Activated T-helper 1 cell treated with anti-CD3 and anti-CD28 coated beads, Interleukin-12 subunit alpha, Interleukin-12 subunit beta, Interleukin-2, Interleukin-4 antibody, amounts not matched to agents 30 ng/mL and 10 ng/mL and 1 ng/mL, durations not matched to agents 14 hours and 24 hours and 36 hours (primary cell): ENCODE measurements at regions not wholly inside any gene's neighbourhood (a gene's known extent, or its start where the extent isn't known, plus 50 kb on each side); places are given as distances from the start of the nearest gene placed in this dataset.

Experiments
- DNase-seq: peaks from one replicate; pipeline ENCODE4 v3.0.0; 2021; ENCODE audit warnings: low spot score
- H3K27ac Mint-ChIP-seq: one replicate; pipeline ENCODE4 v1.8.0; 2021; ENCODE audit warnings: mild to moderate bottlenecking, mixed read lengths
- H3K27me3 Mint-ChIP-seq: one replicate; pipeline ENCODE4 v1.8.0; 2022; ENCODE audit warnings: mild to moderate bottlenecking, moderate library complexity, mixed read lengths; ENCODE audit not compliant: insufficient read depth
- H3K36me3 Mint-ChIP-seq: one replicate; pipeline ENCODE4 v1.8.0; 2021; ENCODE audit warnings: low read depth, mixed read lengths
- H3K4me1 Mint-ChIP-seq: one replicate; pipeline ENCODE4 v1.8.0; 2021; ENCODE audit warnings: low read depth, mixed read lengths
- H3K4me3 Mint-ChIP-seq: one replicate; pipeline ENCODE4 v1.8.0; 2021; ENCODE audit warnings: mild to moderate bottlenecking, moderate library complexity, mixed read lengths
- H3K9me3 Mint-ChIP-seq: one replicate; pipeline ENCODE4 v1.8.0; 2021; ENCODE audit warnings: mixed read lengths
- intact Hi-C: fragments of 100-400 bp; cut with micrococcal nuclease; formaldehyde crosslinking; loops from one replicate; pipeline ENCODE4 v1.15.1; 2024

DNA sequence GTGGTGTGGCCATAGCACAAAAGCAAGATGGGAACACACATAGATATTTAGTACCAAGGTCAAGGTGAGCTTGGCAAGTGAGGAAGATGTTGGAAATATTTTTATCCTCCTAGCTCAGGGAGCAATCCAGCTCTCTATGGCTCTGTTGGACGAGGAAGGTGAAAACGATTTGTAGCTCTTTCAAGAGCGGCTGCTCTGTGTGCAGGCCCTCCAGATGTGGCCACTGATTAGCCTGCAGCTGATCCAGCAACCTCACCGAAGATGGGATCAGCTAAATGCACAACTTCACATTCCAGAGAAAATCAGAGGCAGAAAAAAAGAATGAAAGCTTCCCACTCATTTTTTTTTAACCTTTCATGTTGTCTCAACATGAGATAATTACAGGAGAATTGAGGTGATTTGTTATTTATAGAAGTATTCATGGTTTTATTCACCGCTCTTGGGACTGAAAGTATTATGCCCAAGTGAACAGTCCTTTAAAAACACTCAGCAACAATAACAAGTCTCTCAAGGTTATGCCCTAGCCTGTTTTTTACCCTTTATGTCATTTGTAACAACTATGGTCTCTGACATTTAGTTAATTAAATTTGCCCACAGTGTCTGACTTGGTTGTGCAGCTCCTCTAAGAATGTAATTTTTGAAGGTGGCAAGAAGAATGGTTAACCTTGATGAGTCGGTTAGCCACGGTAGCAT, 213.6 kb upstream of the ADARB2 start:
- Mint-ChIP-seq H3K27me3 (peaks cover 2% of the 10 kb centered on the region), H3K9me3 (no peaks in the 10 kb centered on the region), H3K4me3 (no peak overlapping the region), H3K27ac (no peak overlapping the region), H3K36me3 (no peaks in the 10 kb centered on the region), H3K4me1 (peaks cover 6% of the 10 kb centered on the region)
- DNase-seq: no peak
- intact Hi-C loops: no loop called here

DNA sequence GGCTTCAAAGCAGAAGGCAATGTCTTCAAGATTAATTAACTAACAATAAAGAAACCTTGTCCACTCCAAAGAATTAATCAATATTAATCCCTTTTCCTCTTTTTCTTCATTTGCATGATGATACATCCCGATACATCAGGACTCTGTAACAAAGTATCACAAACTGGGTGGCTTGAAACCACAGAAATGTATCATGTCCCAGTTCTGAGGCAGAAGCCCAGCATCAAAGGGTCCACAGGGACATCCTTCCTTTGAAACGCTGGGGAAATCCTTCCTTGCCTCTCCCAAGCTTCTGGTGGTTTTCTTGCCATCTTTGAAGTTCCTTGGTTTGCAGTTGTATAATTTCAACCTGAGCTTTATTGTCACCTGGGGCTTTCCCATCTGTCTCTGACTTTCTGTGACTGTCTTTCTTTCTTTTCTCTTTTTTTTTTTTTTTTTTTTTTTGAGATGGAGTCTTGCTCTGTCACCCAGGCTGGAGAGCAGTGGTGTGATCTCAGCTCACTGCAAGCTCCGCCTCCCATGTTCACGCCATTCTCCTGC, 210.2 kb upstream of the ADARB2 start:
- DNase-seq: no peak
- peak overlapping the region; percentile 55 for H3K27ac Mint-ChIP-seq

GRCh38 chr10:1944487-1944886, 207.2 kb upstream of the ADARB2 start:
- H3K36me3 Mint-ChIP-seq: peaks cover 2% of the 10 kb centered on the region
- H3K4me3 Mint-ChIP-seq: no peak overlapping the region
- H3K27ac Mint-ChIP-seq: no peak overlapping the region
- peaks cover 8% of the 10 kb centered on the region for H3K9me3 Mint-ChIP-seq
- peaks cover 2% of the 10 kb centered on the region for H3K27me3 Mint-ChIP-seq
- intact Hi-C loops: no loop called here
- H3K4me1 Mint-ChIP-seq: peaks cover 22% of the 10 kb centered on the region
- DNase-seq: no peak

More for the DNA sequence above, 210.2 kb upstream of the ADARB2 start:
- peaks cover 2% of the 10 kb centered on the region for H3K27me3 Mint-ChIP-seq
- peaks cover 14% of the 10 kb centered on the region for H3K4me1 Mint-ChIP-seq
- intact Hi-C loops: no loop called here
- no peaks in the 10 kb centered on the region for H3K36me3 Mint-ChIP-seq
- no peak overlapping the region for H3K4me3 Mint-ChIP-seq
- H3K9me3 Mint-ChIP-seq: peaks cover 6% of the 10 kb centered on the region

DNA sequence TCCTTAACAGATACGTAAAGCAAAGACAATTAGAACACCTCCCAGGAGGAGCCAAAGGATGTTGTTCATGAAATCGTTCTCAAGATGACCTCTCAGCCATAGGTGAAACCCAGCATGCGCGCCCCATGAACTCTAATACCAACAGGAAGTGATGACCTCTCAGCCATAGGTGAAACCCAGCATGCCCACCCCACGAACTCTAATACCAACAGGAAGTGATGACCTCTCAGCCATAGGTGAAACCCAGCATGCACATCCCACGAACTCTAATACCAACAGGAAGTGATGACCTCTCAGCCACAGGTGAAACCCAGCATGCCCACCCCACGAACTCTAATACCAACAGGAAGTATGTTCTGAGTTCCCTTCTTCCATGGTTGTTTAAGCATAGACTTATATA, 205.2 kb upstream of the ADARB2 start:
- H3K4me3 Mint-ChIP-seq: no peak overlapping the region
- H3K27ac Mint-ChIP-seq: no peak overlapping the region
- H3K9me3 Mint-ChIP-seq: peaks cover 14% of the 10 kb centered on the region
- H3K4me1 Mint-ChIP-seq: peaks cover 37% of the 10 kb centered on the region
- no peaks in the 10 kb centered on the region for H3K27me3 Mint-ChIP-seq
- intact Hi-C loops: no loop called here
- peaks cover 7% of the 10 kb centered on the region for H3K36me3 Mint-ChIP-seq
- no peak for DNase-seq

DNA sequence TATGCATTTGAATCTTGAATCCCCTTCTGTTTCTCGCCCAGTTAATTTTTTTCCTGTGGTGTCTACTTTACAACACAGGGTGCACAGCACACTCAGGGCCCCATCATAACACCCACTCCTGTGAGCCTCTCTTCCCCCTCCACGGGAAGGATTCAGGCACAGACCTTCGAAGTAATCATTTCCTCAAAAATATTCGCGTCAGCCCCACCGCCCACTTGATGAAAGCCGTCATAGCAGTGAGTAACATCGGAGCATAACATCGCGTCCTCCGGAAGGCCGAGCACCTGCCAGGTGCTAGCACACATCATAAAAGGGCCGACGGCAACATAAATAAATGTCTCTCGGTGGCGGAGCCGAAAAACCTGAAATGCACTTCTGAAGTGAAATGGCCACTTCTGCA, 201.7 kb upstream of the ADARB2 start:
- H3K9me3 Mint-ChIP-seq: peaks cover 8% of the 10 kb centered on the region
- H3K4me1 Mint-ChIP-seq: peaks cover 31% of the 10 kb centered on the region
- H3K36me3 Mint-ChIP-seq: peaks cover 7% of the 10 kb centered on the region
- no peaks in the 10 kb centered on the region for H3K27me3 Mint-ChIP-seq
- H3K4me3 Mint-ChIP-seq: peak overlapping the region; percentile 68
- DNase-seq: peak; percentile 29
- peak overlapping the region; percentile 90 for H3K27ac Mint-ChIP-seq
- intact Hi-C loops: loop anchor here (2.0 to 10.0 kb wide), 2 partner anchors 296 to 824 kb away; no protein-coding TSS in a partner anchor

GRCh38 chr10:1938317-1938716, 201.0 kb upstream of the ADARB2 start:
- intact Hi-C loops: loop anchor here (1.0 to 10.0 kb wide), 3 partner anchors 18 to 824 kb away; no protein-coding TSS in a partner anchor

GRCh38 chr10:1935912-1936311, 198.6 kb upstream of the ADARB2 start:
- H3K9me3 Mint-ChIP-seq: peaks cover 8% of the 10 kb centered on the region
- peaks cover 7% of the 10 kb centered on the region for H3K36me3 Mint-ChIP-seq
- DNase-seq: no peak
- H3K27me3 Mint-ChIP-seq: peaks cover 4% of the 10 kb centered on the region
- peaks cover 31% of the 10 kb centered on the region for H3K4me1 Mint-ChIP-seq
- H3K27ac Mint-ChIP-seq: no peak overlapping the region
- H3K4me3 Mint-ChIP-seq: no peak overlapping the region
- intact Hi-C loops: loop anchor here (10.0 kb wide), 1 partner anchor 821 kb away; no protein-coding TSS in a partner anchor

More at GRCh38 chr10:1938317-1938716, 201.0 kb upstream of the ADARB2 start:
- peak overlapping the region; percentile 68 for H3K4me3 Mint-ChIP-seq
- peak; percentile 54 for DNase-seq
- peaks cover 7% of the 10 kb centered on the region for H3K36me3 Mint-ChIP-seq
- H3K27me3 Mint-ChIP-seq: no peaks in the 10 kb centered on the region
- H3K27ac Mint-ChIP-seq: peak overlapping the region; percentile 90
- H3K9me3 Mint-ChIP-seq: peaks cover 8% of the 10 kb centered on the region
- H3K4me1 Mint-ChIP-seq: peaks cover 30% of the 10 kb centered on the region

- H3K36me3 Mint-ChIP-seq: no peaks in the 10 kb centered on the region
- peaks cover 6% of the 10 kb centered on the region for H3K27me3 Mint-ChIP-seq
- no peak overlapping the region for H3K4me3 Mint-ChIP-seq
- H3K4me1 Mint-ChIP-seq: peaks cover 16% of the 10 kb centered on the region
- intact Hi-C loops: loop anchor here (10.0 kb wide), 1 partner anchor 818 kb away; no protein-coding TSS in a partner anchor
- H3K27ac Mint-ChIP-seq: no peak overlapping the region
- DNase-seq: no peak
- no peaks in the 10 kb centered on the region for H3K9me3 Mint-ChIP-seq
Observed at GRCh38 chr10:1933215-1933614, 195.9 kb upstream of the ADARB2 start.

DNA sequence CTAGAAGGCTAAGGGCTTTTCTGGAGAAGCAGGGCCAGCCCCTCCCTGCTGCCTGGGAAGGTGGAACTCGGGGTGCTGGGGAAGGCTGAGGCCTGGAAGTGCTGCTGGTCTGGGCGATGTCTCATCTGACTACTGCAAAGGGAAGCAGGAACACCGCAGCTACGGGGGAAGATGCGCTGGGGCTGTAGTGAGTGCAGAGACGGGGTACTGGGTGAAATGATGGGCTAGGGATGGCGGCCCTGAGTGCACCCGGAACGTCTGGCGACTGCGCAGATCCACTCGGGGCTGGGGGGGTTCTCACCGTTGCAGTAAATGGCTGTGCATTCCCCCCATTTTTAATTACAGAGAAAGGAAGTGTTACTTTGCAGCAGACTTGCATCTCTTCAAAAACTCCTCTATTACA, 195.4 kb upstream of the ADARB2 start:
- peaks cover 14% of the 10 kb centered on the region for H3K4me1 Mint-ChIP-seq
- DNase-seq: no peak
- intact Hi-C loops: loop anchor here (10.0 kb wide), 1 partner anchor 818 kb away; no protein-coding TSS in a partner anchor
- H3K27me3 Mint-ChIP-seq: peaks cover 6% of the 10 kb centered on the region
- no peaks in the 10 kb centered on the region for H3K9me3 Mint-ChIP-seq
- peak overlapping the region; percentile 68 for H3K4me3 Mint-ChIP-seq
- H3K36me3 Mint-ChIP-seq: no peaks in the 10 kb centered on the region
- no peak overlapping the region for H3K27ac Mint-ChIP-seq

- Mint-ChIP-seq H3K36me3 (no peaks in the 10 kb centered on the region), H3K9me3 (no peaks in the 10 kb centered on the region), H3K4me3 (no peak overlapping the region), H3K27me3 (peaks cover 6% of the 10 kb centered on the region), H3K4me1 (peaks cover 14% of the 10 kb centered on the region), H3K27ac (no peak overlapping the region)
- intact Hi-C loops: no loop called here
- no peak for DNase-seq
Observed at GRCh38 chr10:1928606-1929005, 191.3 kb upstream of the ADARB2 start.

GRCh38 chr10:1923998-1924397, 186.7 kb upstream of the ADARB2 start:
- H3K36me3 Mint-ChIP-seq: no peaks in the 10 kb centered on the region
- DNase-seq: no peak
- H3K4me1 Mint-ChIP-seq: peaks cover 18% of the 10 kb centered on the region
- no peak overlapping the region for H3K4me3 Mint-ChIP-seq
- H3K9me3 Mint-ChIP-seq: no peaks in the 10 kb centered on the region
- intact Hi-C loops: no loop called here
- H3K27ac Mint-ChIP-seq: no peak overlapping the region
- H3K27me3 Mint-ChIP-seq: no peaks in the 10 kb centered on the region

- H3K36me3 Mint-ChIP-seq: no peaks in the 10 kb centered on the region
- no peaks in the 10 kb centered on the region for H3K9me3 Mint-ChIP-seq
- no peak for DNase-seq
- intact Hi-C loops: no loop called here
- H3K27ac Mint-ChIP-seq: no peak overlapping the region
- H3K4me1 Mint-ChIP-seq: peaks cover 19% of the 10 kb centered on the region
- no peaks in the 10 kb centered on the region for H3K27me3 Mint-ChIP-seq
- no peak overlapping the region for H3K4me3 Mint-ChIP-seq
Observed at GRCh38 chr10:1923586-1923985, 186.3 kb upstream of the ADARB2 start.

- H3K4me3 Mint-ChIP-seq: no peak overlapping the region
Observed at GRCh38 chr10:1920941-1921340, 183.6 kb upstream of the ADARB2 start.

More at GRCh38 chr10:1920941-1921340, 183.6 kb upstream of the ADARB2 start:
- peaks cover 2% of the 10 kb centered on the region for H3K27me3 Mint-ChIP-seq
- H3K4me1 Mint-ChIP-seq: peaks cover 19% of the 10 kb centered on the region
- no peaks in the 10 kb centered on the region for H3K36me3 Mint-ChIP-seq
- DNase-seq: no peak
- intact Hi-C loops: loop anchor here (1.0 kb wide), 1 partner anchor 17 kb away; no protein-coding TSS in a partner anchor
- H3K27ac Mint-ChIP-seq: no peak overlapping the region
- no peaks in the 10 kb centered on the region for H3K9me3 Mint-ChIP-seq
